ENCODE measurements at regions not wholly inside any gene's neighbourhood (a gene's known extent, or its start where the extent isn't known, plus 50 kb on each side); places are given as distances from the start of the nearest gene placed in this dataset.

DNA sequence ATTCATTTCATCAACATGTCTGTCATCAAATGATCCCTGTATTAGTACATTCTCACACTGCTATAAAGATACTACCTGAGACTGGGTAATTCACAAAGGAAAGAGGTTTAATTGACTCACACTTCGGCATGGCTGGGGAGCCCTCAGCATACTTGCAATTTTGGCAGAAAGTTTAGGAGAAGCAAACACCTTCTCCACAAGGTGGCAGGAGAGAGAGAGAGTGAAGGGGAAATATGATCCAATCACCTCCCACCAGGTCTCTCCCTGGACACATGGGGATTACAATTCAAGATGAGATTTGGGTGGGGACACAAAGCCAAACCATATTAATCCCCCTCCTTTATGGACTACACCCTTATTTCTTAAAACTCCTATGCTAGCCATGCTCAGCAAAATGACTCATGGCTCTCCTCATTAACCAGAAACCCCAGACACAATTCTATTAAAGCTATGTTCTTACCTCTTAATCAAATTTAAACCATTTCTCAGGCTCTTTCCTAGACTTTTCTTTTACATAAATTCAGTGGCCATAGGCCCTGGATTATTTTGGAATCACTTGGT, 932.3 kb downstream of the FLRT2 start:
- Histone ChIP-seq H3K4me1 (no peaks in the 10 kb centered on the region), H3K36me3 (no peaks in the 10 kb centered on the region), H3K9me3 (no peaks in the 10 kb centered on the region), H3K9ac (ENCODE audit: low read depth in 2 of 2, low read length in 2 of 2) (no peak overlapping the region), H3K27ac (no peak overlapping the region), H3K27me3 (no peaks in the 10 kb centered on the region), H3K4me3 (no peak overlapping the region)
- intact Hi-C loops (cut with DNase I), result no loop called here
- DNase-seq, result peak; percentile 17
- TF ChIP-seq, protein P1, sequence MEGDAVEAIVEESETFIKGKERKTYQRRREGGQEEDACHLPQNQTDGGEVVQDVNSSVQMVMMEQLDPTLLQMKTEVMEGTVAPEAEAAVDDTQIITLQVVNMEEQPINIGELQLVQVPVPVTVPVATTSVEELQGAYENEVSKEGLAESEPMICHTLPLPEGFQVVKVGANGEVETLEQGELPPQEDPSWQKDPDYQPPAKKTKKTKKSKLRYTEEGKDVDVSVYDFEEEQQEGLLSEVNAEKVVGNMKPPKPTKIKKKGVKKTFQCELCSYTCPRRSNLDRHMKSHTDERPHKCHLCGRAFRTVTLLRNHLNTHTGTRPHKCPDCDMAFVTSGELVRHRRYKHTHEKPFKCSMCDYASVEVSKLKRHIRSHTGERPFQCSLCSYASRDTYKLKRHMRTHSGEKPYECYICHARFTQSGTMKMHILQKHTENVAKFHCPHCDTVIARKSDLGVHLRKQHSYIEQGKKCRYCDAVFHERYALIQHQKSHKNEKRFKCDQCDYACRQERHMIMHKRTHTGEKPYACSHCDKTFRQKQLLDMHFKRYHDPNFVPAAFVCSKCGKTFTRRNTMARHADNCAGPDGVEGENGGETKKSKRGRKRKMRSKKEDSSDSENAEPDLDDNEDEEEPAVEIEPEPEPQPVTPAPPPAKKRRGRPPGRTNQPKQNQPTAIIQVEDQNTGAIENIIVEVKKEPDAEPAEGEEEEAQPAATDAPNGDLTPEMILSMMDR (IDR thresholded peaks at IDR 0.05), result no peak

DNA sequence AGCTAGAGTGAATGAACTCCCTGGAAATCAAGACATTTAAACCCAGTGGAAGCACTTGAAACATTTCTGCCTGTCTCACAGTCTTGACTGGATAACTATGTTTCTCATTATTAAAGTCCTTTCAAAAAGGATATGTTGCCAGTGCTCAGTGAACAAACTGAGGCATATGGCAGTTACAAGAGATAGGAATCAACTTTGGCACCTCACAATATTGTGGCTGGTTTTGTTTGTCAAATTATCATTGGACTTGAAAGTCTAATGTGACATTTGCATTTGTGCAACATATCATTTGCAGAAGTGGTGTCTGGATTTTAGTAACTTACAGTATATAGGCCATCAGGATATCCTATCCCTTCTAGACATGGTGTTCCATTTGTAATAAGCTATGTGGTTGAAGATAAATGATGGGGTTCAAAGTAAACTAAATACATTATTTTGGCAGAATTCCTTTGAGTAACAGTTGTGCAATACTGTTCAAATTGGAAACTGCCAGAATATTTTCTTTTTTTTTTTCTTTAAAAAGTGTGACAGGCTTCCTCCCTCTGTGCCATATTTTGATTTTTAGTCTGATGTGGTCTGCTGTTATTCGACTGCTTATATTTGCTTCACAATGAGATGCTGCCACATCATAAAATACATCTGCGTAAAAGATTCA, 927.7 kb downstream of the FLRT2 start:
- intact Hi-C loops (cut with DNase I), result no loop called here
- no peak overlapping the region for H3K4me3 ChIP-seq
- H3K9ac ChIP-seq (ENCODE audit: low read depth in 2 of 2, low read length in 2 of 2), result no peak overlapping the region
- H3K9me3 ChIP-seq, result no peaks in the 10 kb centered on the region
- H3K4me1 ChIP-seq, result no peaks in the 10 kb centered on the region
- H3K27me3 ChIP-seq, result no peaks in the 10 kb centered on the region
- H3K27ac ChIP-seq, result no peak overlapping the region
- TF ChIP-seq, protein P1 (IDR thresholded peaks at IDR 0.05), result no peak
- DNase-seq, result no peak
- no peaks in the 10 kb centered on the region for H3K36me3 ChIP-seq

DNA sequence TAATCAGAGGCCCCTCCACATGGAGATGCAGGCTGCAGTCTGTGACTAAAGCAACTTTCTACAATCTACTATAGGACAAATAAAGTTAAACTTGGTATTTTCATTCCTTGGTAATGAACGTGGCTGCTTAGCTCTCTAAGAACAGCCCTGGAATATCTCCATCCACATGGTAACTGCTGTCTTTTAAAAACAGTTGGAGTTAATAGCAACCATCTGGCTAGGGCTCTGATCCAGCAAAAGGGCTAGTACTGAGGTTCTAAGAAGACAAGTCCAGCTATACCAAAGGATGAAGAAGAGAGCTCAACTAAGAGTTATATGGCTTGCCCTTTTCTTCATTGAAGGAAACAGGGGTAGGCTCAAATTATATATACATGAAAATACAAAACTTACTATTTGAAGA, 920.1 kb downstream of the FLRT2 start:
- intact Hi-C loops (cut with DNase I), result no loop called here
- TF ChIP-seq, protein P1 (IDR thresholded peaks at IDR 0.05), result no peak
- Histone ChIP-seq H3K27me3 (no peaks in the 10 kb centered on the region), H3K27ac (no peak overlapping the region), H3K9me3 (no peaks in the 10 kb centered on the region), H3K9ac (ENCODE audit: low read depth in 2 of 2, low read length in 2 of 2) (no peak overlapping the region), H3K4me3 (no peak overlapping the region), H3K4me1 (no peaks in the 10 kb centered on the region), H3K36me3 (no peaks in the 10 kb centered on the region)
- no peak for DNase-seq

DNA sequence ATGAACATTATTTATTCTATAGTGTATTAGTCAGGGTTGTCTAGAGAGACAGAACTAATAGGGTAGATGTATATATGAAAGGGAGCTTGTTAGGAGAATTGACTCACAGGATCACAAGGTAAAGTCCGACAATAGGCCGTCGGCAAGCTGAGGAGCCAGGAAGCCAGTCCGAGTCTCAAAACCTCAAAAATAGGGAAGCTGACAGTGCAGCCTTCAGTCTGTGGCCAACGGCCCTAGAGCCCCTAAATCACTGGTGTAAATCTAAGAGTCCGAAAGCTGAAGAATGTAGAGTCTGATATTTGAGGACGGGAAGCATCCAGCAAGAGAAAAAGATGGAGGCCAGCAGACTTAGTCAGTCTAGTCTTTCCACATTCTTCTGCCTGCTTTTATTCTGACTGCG, 912.2 kb downstream of the FLRT2 start:
- Histone ChIP-seq H3K36me3 (no peaks in the 10 kb centered on the region), H3K4me1 (no peaks in the 10 kb centered on the region), H3K4me3 (no peak overlapping the region), H3K27ac (no peak overlapping the region), H3K9ac (ENCODE audit: low read depth in 2 of 2, low read length in 2 of 2) (no peak overlapping the region), H3K27me3 (no peaks in the 10 kb centered on the region), H3K9me3 (no peaks in the 10 kb centered on the region)
- TF ChIP-seq, protein P1 (IDR thresholded peaks at IDR 0.05), result no peak
- DNase-seq, result no peak
- intact Hi-C loops (cut with DNase I), result no loop called here

DNA sequence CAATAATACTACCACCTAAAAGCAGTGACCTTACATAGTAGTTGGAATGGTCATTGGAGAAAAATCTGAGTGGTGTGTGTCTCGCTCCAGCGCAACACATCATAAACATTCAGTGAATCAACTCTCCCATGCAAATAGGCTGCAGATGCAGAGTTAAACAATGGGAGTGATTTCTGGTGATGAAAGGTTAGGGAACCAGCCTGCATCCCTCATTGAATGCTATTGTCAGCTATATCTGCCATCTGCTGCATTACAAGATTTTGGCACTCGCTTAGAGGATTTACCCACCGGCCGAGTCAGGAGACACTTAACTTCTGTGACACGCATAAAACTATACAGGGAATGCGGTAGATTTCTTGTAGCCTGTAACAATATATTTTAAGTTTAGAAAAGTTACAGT, 900.9 kb downstream of the FLRT2 start:
- DNase-seq, result no peak
- Histone ChIP-seq H3K4me1 (no peaks in the 10 kb centered on the region), H3K27me3 (no peaks in the 10 kb centered on the region), H3K9ac (ENCODE audit: low read depth in 2 of 2, low read length in 2 of 2) (no peak overlapping the region), H3K36me3 (no peaks in the 10 kb centered on the region), H3K9me3 (no peaks in the 10 kb centered on the region), H3K27ac (no peak overlapping the region), H3K4me3 (no peak overlapping the region)
- intact Hi-C loops (cut with DNase I), result no loop called here
- TF ChIP-seq, protein P1 (IDR thresholded peaks at IDR 0.05), result no peak

Measured in colonic mucosa (tissue), 4 donors.